Activated T-cell treated with anti-CD3 and anti-CD28 coated beads, Interleukin-2, amount 50 U/mL, for 4 hours (primary cell): ENCODE measurements at regions not wholly inside any gene's neighbourhood (a gene's known extent, or its start where the extent isn't known, plus 50 kb on each side); places are given as distances from the start of the nearest gene placed in this dataset.
A peak's percentile ranks its signal among the peaks of the same experiment; 100 is the strongest.
"Not testable (repeated sequence)": the region's sequence is repeated elsewhere in the genome, so short reads cannot be mapped to it uniquely, and the experiment has no call there.

ENCODE experiments used
- ATAC-seq, 2 donors: fragments of 200-7000 bp; cut with Tn5 transposase; one replicate each; pipeline ENCODE4 v1.10.0; 2021
- DNase-seq: peaks from one replicate; pipeline ENCODE4 v3.0.0-alpha.2; 2020
- H3K27me3 Mint-ChIP-seq: one replicate; pipeline ENCODE4 v1.8.0; 2021; ENCODE audit warnings: low read depth, mixed read lengths
- H3K36me3 Mint-ChIP-seq: one replicate; pipeline ENCODE4 v1.8.0; 2022; ENCODE audit warnings: mixed read lengths; ENCODE audit not compliant: insufficient read depth
- H3K4me1 Mint-ChIP-seq: one replicate; pipeline ENCODE4 v1.8.0; 2021; ENCODE audit warnings: low read depth, mixed read lengths
- H3K4me3 Mint-ChIP-seq: one replicate; pipeline ENCODE4 v1.8.0; 2021; ENCODE audit warnings: mild to moderate bottlenecking, moderate library complexity, mixed read lengths
- H3K9me3 Mint-ChIP-seq: one replicate; pipeline ENCODE4 v1.8.0; 2021; ENCODE audit warnings: mixed read lengths

DNA sequence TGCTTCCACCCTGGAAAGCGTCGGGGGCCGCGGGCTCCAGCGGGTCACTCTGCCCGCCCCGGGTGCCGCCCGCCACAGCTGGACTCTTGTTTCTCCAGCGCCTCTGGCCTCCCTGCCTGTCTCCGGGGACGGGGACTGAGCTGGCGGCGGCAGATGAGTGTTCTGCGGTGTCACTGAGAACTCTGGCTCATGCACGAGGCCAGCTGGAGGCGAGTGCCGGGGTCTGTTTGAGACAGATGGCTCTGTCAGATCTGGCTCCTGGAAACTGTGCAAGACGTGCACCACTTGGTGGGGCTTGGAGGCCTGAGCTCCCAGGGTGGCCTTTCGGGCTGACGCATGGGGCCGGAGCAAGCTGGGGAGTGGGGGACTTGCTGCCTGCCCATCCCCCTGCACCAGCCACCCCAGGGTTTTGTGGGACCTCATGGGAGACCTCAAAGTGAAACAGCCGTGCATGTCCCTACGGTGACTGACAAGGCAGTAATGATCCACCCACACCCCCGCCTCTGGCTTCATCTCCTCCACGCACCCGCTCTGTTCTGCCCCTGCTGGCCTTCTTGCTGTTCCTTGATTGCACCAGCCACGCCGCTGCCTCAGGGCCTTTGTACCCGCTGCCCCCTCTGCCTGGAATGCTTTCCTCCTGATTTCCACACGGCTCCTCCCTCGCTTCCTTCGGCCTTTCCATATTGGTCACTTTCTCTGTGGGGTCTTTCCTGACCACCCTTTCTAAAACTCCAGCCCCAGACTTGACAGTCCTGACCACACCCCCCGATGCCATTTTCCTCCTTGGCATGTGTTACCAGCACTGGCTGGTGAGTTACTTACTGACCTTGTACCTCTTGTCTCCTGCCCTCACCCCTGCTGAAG lies 174.9 kb upstream of the CIBAR2 start:
- peaks cover 5% of the 10 kb centered on the region for H3K27me3 Mint-ChIP-seq
- no peak for ATAC-seq
- no peak overlapping the region for H3K4me3 Mint-ChIP-seq
- DNase-seq = no peak
- H3K4me1 Mint-ChIP-seq = no peaks in the 10 kb centered on the region
- H3K36me3 Mint-ChIP-seq = no peaks in the 10 kb centered on the region
- H3K9me3 Mint-ChIP-seq = no peaks in the 10 kb centered on the region

DNA sequence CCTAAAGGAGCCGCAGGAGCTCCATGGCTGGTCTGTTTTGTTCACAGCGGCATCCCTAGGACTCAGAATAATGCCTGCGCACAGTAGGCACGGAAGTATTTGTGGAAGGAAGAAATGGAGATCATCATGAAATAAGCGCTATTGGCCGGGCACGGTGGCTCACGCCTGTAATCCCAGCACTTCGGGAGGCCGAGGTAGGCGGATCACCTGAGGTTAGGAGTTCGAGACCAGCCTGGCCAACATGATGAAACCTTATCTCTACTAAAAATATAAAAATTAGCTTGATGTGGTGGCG lies 175.5 kb upstream of the CIBAR2 start:
- not testable (repeated sequence) for H3K36me3 Mint-ChIP-seq, H3K9me3 Mint-ChIP-seq, ATAC-seq, DNase-seq, H3K4me1 Mint-ChIP-seq, H3K27me3 Mint-ChIP-seq, H3K4me3 Mint-ChIP-seq

DNA sequence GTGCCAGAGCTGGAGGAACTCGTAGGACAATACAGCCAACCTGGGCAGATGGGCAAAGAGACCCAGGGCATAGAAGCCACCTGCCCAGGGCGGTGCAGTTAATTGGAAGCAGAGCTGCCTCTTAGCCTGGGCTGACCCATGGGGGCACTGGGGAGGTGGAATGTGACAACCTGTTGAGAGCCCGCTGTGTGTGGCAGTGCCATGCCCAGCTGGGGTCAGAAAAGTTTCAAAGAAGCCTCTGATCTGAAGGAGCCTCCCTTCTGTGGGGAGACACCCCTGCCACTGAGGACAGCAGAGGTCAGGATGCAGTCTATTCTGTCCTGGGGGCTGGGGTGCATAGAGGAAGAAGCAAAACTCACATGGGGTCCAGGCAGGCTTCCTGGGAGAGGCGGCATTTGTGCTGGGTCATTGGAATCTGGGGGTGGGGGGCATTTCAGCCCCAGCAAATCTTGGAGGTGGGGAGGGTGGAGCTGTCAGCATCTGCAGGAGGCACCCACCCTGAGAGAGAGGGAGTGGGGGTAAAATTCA lies 176.1 kb upstream of the CIBAR2 start:
- Mint-ChIP-seq H3K36me3 (no peaks in the 10 kb centered on the region), H3K4me3 (no peak overlapping the region), H3K27me3 (peaks cover 5% of the 10 kb centered on the region), H3K4me1 (no peaks in the 10 kb centered on the region), H3K9me3 (no peaks in the 10 kb centered on the region)
- DNase-seq (no peak), ATAC-seq (no peak)

DNA sequence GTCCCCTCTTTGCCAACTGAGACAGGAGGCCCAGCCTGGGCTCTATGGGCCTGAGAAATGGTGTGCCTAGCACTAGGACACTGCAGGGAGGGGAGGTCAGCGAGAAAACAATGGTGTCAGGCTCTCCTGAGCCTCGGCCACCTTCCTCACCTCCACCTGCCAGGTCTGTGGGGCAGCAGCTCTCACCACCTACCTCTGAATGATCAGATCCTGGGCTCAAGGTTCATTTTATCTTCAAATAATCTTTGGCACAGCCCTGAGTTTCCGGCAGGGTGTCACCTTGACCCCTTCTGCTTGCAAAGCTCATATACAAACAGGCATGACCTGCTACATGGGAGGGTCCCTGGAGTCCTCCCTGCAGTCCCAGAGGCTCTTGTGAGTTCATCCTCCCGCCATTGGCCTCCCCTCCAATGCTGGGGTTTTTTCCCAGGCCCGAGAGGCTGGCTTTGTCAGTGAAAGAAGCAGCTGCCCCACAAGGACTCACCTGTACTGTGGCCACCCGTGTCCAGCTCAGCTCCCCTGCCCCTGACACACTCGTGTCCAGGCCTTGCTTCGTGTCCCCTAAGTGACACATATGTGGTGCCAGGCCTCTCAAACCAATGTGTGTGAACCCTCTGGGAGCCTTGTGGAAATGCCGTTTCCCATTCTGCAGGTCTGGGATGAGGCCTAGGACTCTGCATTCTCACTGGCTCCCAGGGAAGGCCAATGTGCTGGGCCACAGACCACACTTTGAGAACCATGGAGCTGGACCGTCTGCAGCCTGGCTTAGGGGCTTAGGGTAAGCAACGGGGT lies 176.8 kb upstream of the CIBAR2 start:
- Mint-ChIP-seq H3K36me3 (no peaks in the 10 kb centered on the region), H3K4me3 (no peak overlapping the region), H3K27me3 (peaks cover 4% of the 10 kb centered on the region), H3K9me3 (no peaks in the 10 kb centered on the region), H3K4me1 (no peaks in the 10 kb centered on the region)
- ATAC-seq (no peak), DNase-seq (no peak)

DNA sequence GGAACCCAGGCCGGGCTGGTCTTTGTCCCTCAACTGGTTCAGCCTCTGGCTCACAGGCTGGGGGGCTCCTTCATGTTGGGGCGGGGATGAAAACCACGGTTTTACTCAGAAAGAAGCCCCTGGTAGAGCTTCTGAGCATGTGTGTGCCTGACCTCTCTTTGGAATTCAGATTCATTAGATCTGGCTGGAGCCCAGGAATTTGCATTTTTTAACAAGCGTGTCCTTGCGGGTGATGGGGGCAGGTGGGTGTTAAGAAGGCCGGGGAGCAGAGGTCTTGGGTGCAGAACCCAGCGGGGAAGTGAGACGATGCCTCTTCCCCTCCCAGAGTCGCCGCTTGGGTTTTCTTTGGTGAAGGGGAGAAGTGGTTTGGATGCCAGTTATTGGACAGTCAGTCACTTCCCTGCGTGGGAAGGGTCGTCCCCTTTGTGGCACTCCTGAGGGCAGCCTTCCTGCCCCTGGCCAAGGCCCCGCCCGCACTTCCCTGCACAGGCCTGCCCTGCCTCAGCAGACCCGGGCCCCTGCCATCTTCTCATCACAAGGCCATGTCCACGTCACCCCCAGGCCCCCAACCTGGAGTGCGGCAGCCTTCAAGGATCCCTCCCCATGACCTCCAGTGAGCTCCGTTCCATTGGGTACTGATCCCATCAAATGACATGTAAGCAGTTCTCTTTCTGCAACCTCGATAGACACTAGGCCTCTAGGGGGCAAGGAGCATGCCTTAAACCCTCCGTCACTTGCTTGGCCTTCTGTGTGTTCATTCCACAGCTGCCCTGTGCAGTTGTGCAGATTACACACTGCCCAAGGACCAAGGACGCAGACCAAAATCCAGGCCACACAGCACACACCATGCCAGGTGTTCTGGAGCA lies 177.7 kb upstream of the CIBAR2 start:
- Mint-ChIP-seq H3K36me3 (no peaks in the 10 kb centered on the region), H3K4me1 (no peaks in the 10 kb centered on the region), H3K9me3 (no peaks in the 10 kb centered on the region), H3K27me3 (no peaks in the 10 kb centered on the region), H3K4me3 (no peak overlapping the region)
- ATAC-seq = no peak
- DNase-seq = no peak

DNA sequence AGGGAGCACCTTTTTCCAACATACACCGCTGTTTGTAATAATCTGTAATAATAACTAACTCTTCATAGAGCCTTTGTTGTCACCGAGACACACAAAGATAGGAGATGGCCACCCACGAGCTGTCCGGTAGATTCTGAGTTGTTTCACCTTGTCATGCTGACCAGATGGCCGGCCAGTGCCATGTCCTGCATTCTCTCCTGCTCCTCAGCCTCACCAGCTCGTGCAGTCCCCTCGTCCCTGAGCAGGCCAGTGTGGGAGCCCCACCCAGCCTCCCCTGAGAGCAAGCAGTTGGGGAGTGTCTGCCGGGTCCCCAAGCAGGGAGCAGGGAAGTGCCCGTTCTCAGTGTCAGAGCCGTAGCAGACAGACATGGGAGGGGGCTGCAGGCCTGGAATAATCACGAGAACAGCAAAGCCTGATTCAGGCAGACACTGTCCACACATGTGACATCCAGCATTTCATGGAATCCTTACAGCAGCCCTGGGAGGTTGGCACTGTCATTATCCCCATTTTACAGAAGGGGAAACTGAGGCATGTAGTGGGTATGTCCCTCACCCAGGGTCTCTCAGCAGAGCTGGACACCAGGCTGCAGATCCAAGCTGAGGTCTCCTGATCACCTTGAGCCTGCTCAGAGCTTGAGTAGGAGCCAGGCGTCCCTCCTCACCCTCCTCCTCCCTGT lies 178.5 kb upstream of the CIBAR2 start:
- no peak overlapping the region for H3K4me3 Mint-ChIP-seq
- H3K36me3 Mint-ChIP-seq = no peaks in the 10 kb centered on the region
- no peak for ATAC-seq
- no peaks in the 10 kb centered on the region for H3K27me3 Mint-ChIP-seq
- DNase-seq = no peak
- no peaks in the 10 kb centered on the region for H3K4me1 Mint-ChIP-seq
- H3K9me3 Mint-ChIP-seq = no peaks in the 10 kb centered on the region

DNA sequence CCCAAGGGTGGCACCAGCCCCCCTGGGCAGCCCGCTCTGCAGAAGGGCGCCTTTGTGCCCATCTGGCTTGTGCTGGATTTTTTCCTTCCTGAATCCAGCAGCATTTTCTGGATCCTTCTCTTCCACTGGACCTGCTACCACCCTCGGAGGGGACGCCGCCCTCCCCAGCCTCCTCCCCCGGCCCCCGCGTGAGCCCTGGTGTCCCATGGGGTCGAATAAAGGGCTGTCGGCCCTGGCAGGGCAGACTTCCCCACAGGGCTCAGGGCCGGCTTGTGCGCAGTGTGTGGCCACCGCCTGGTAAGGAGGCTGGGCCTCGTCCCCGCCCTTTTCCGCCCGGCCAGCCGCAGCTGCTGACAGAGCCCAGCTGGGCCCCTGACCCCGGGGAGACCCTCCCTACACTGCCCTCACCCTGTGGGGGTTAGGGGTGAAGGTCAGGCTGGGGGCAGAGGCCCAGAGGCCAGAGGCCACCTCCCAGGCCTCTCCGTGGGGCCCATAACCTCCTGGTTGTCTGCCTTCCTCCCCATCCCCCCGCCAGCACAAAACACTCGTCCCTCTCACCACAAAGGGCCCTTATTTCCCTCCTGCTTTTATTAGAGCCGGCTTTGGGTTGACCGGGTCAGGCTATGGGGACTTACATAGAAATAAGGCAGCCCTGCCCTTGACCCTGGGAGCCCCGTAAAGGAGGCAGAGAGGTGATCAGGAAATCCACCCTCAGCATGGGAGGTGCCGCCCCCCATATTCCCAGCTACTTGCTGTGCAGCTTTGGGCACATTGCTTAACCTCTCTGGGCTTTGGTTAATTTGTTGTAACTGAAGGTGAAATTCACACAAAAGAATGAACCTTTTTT lies 179.3 kb upstream of the CIBAR2 start:
- H3K36me3 Mint-ChIP-seq = no peaks in the 10 kb centered on the region
- H3K4me1 Mint-ChIP-seq = no peaks in the 10 kb centered on the region
- DNase-seq = no peak
- no peaks in the 10 kb centered on the region for H3K9me3 Mint-ChIP-seq
- no peak overlapping the region for H3K4me3 Mint-ChIP-seq
- H3K27me3 Mint-ChIP-seq = no peaks in the 10 kb centered on the region
- no peak for ATAC-seq

DNA sequence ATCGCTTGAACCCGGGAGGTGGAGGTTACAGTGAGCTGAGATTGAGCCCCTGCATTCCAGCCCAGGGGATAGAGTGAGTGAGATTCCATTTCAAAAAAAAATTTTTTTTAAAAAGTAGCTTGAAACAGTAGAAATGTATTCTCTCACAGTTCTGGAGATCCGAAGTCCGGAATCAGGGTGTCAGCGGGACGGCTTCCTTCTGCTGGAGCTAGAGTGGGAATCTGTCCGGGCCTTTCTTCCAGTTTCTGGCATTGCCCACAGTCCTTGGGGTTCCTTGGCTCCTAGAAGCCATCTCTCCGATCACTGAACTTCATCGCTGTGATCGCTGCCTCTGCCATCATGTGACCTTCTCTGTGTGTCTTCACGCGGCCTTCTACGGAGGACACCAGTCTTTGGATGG lies 181.2 kb upstream of the CIBAR2 start:
- no peak for ATAC-seq
- Mint-ChIP-seq H3K36me3 (no peaks in the 10 kb centered on the region), H3K4me1 (peaks cover 1% of the 10 kb centered on the region), H3K27me3 (peaks cover 2% of the 10 kb centered on the region), H3K9me3 (no peaks in the 10 kb centered on the region), H3K4me3 (no peak overlapping the region)
- DNase-seq = no peak

DNA sequence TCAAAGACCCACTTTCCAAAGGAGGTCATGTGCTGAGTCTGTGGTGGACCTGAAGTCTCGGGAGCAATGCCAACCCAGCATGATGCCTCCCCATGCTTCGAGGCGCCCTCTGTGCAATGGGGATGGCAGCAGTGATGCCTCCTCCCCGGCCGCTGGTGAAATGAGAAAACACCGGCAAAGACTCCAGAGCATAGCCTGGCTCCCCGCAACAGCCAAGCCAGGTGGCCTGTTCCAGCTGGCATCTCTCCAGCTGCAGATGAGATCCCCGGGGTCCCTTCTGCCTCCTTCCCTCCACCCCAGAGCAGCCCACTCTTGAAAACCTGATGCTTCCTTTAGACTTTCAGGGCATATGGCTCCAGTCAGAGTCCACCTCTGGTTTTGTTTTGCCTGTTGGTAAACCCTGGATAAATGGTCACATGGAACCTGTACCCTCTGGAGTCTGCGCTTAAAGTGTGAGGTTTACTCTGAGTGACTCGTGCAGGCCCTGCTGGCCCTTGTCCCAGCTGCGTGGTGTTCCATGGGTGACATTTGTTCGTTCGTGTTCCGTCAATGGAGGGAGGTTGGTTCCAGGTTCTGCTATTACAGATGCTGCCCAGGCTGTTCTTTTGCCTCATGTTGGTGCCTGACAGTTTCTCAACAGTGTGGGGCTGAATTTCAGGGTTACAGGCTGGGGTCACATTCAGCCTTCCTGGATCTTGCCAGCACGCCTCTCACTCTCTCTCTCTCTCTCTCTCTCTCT lies 181.8 kb upstream of the CIBAR2 start:
- Mint-ChIP-seq H3K27me3 (peaks cover 2% of the 10 kb centered on the region), H3K36me3 (no peaks in the 10 kb centered on the region), H3K9me3 (no peaks in the 10 kb centered on the region), H3K4me3 (no peak overlapping the region), H3K4me1 (peaks cover 1% of the 10 kb centered on the region)
- ATAC-seq = no peak
- DNase-seq = no peak

DNA sequence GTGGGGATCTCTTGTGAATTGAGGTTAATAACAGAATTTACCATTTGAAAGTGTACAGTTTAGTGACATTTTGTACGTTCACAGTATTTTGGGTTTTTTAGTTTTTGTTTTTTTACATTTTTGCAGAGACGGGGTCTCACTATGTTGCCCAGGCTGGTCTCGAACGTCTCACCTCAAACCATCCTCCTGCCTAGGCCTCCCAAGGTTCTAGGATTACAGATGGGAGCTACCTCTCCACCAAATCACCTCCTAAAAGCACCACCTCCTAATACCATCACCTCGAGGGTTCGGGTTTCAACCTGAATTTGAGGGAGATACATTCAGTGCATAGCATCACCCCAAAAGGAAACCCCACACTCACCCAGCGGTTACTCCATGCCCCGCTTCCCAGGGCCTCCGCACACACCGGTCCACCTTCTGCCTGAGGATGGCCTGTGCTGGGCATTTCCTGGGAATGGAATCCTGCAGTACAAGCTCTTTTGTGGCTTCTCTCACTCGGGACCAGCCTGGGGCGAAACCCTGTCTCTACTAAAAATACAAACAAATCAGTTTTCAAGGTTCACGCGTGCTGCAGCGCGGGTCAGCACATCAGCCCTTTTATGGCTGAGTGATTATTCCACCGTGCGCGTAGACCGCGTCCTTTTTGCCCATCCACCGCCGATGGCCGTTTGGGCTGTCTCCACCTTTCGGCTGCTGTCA lies 182.7 kb upstream of the CIBAR2 start:
- Mint-ChIP-seq H3K9me3 (no peaks in the 10 kb centered on the region), H3K4me3 (no peak overlapping the region), H3K4me1 (peaks cover 1% of the 10 kb centered on the region), H3K27me3 (peaks cover 2% of the 10 kb centered on the region), H3K36me3 (no peaks in the 10 kb centered on the region)
- ATAC-seq (no peak), DNase-seq (no peak)

DNA sequence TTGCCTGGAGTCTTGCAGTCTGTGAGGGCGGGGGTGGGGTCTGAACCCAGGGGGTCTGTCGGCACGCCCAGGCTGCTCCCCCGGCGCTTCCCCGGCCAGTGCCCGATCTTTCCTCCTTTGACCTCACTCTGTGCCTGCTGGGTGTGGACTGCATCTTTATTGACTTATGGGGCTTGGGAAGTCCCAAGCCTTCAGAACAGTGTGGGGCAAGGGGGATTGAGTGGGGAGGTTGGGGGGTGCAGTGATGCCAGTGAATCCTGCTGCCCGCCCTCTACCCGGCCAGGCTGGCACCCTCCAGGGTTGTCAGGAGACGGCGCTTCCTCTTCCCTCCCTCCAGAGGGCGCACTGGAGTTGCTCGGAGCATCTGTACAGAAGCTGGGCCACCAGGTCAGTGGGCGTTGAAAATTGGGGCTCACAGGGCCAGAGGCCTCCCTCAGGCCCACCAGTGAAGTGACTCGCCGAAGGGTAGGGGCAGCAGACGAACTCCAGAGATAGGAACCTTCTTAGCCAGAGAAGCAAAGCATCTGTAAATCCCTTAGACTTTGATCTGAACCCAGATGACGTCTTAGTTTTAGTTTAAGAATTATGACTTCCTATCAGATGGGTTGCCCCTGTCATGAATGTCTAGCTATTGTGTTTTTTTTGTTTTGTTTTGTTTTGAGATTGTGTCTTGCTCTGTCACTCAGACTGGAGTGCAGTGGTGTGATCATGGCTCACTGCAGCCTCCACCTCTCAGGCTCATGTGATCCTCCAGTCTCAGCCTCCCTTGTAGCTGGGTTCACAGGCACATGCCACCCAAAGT lies 184.8 kb upstream of the CIBAR2 start:
- H3K4me3 Mint-ChIP-seq = no peak overlapping the region
- H3K4me1 Mint-ChIP-seq = peaks cover 1% of the 10 kb centered on the region
- H3K27me3 Mint-ChIP-seq = peaks cover 2% of the 10 kb centered on the region
- peak; percentile 32 for DNase-seq
- ATAC-seq = peak; percentile 82 to 85
- H3K36me3 Mint-ChIP-seq = no peaks in the 10 kb centered on the region
- no peaks in the 10 kb centered on the region for H3K9me3 Mint-ChIP-seq

DNA sequence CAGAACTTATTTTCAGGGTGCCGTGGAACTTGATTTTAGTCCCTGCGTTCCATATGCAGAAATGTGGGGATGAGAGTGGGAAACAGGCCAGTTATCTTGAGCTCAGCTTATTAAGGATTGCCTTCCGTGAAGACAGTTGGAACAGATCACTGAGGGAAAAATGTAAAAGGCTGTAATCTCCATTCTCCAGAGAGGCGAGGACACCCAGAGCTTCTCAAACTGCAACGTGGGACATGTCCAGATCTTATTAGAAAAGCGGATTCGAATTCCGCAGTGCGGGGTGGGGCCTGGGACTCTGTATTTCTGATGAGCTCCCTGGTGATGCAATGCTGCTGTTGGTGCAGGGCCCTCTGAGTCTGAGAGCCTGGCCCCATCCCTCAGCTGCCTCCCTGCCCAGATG lies 185.6 kb upstream of the CIBAR2 start:
- peaks cover 2% of the 10 kb centered on the region for H3K27me3 Mint-ChIP-seq
- H3K9me3 Mint-ChIP-seq = no peaks in the 10 kb centered on the region
- H3K36me3 Mint-ChIP-seq = no peaks in the 10 kb centered on the region
- DNase-seq (no peak), ATAC-seq (no peak)
- peaks cover 1% of the 10 kb centered on the region for H3K4me1 Mint-ChIP-seq
- H3K4me3 Mint-ChIP-seq = no peak overlapping the region
